ENCODE measurements at regions not wholly inside any gene's neighbourhood (a gene's known extent, or its start where the extent isn't known, plus 50 kb on each side); places are given as distances from the start of the nearest gene placed in this dataset.

- H3K4me1 Mint-ChIP-seq (ENCODE audit: unreplicated experiment), result peaks cover 5% of the 10 kb centered on the region
- TF ChIP-seq CTCF (IDR thresholded peaks at IDR 0.05; ENCODE audit: unreplicated experiment), result no peak
- no peaks in the 10 kb centered on the region for H3K36me3 Mint-ChIP-seq (ENCODE audit: low read depth, unreplicated experiment)
- H3K4me3 Mint-ChIP-seq (ENCODE audit: unreplicated experiment), result no peak overlapping the region
- H3K27me3 Mint-ChIP-seq (ENCODE audit: unreplicated experiment), result no peaks in the 10 kb centered on the region
- no peaks in the 10 kb centered on the region for H3K9me3 Mint-ChIP-seq (ENCODE audit: unreplicated experiment)
- H3K27ac Mint-ChIP-seq (ENCODE audit: unreplicated experiment), result no peak overlapping the region
- DNase-seq (ENCODE audit: low spot score), result no peak
These were observed 1242.2 kb upstream of the MIR17HG start for GRCh38 chr13:90105276-90105675.

- Mint-ChIP-seq H3K27me3 (ENCODE audit: unreplicated experiment) (no peaks in the 10 kb centered on the region), H3K4me1 (ENCODE audit: unreplicated experiment) (peaks cover 5% of the 10 kb centered on the region), H3K9me3 (ENCODE audit: unreplicated experiment) (no peaks in the 10 kb centered on the region), H3K4me3 (ENCODE audit: unreplicated experiment) (no peak overlapping the region), H3K36me3 (ENCODE audit: low read depth, unreplicated experiment) (no peaks in the 10 kb centered on the region), H3K27ac (ENCODE audit: unreplicated experiment) (no peak overlapping the region)
- no peak for DNase-seq (ENCODE audit: low spot score)
- TF ChIP-seq CTCF (IDR thresholded peaks at IDR 0.05; ENCODE audit: unreplicated experiment), result no peak
These were observed 1241.5 kb upstream of the MIR17HG start for GRCh38 chr13:90105849-90106496.

GRCh38 chr13:90107661-90108060 is 1239.8 kb upstream of the MIR17HG start:
- no peak for TF ChIP-seq CTCF (IDR thresholded peaks at IDR 0.05; ENCODE audit: unreplicated experiment)
- peaks cover 5% of the 10 kb centered on the region for H3K4me1 Mint-ChIP-seq (ENCODE audit: unreplicated experiment)
- H3K27ac Mint-ChIP-seq (ENCODE audit: unreplicated experiment), result no peak overlapping the region
- no peaks in the 10 kb centered on the region for H3K36me3 Mint-ChIP-seq (ENCODE audit: low read depth, unreplicated experiment)
- no peaks in the 10 kb centered on the region for H3K9me3 Mint-ChIP-seq (ENCODE audit: unreplicated experiment)
- peaks cover 1% of the 10 kb centered on the region for H3K27me3 Mint-ChIP-seq (ENCODE audit: unreplicated experiment)
- DNase-seq (ENCODE audit: low spot score), result no peak
- no peak overlapping the region for H3K4me3 Mint-ChIP-seq (ENCODE audit: unreplicated experiment)

GRCh38 chr13:90108547-90108946 is 1238.9 kb upstream of the MIR17HG start:
- H3K27me3 Mint-ChIP-seq (ENCODE audit: unreplicated experiment), result peaks cover 1% of the 10 kb centered on the region
- H3K4me1 Mint-ChIP-seq (ENCODE audit: unreplicated experiment), result peaks cover 5% of the 10 kb centered on the region
- DNase-seq (ENCODE audit: low spot score), result no peak
- no peak for TF ChIP-seq CTCF (IDR thresholded peaks at IDR 0.05; ENCODE audit: unreplicated experiment)
- no peak overlapping the region for H3K4me3 Mint-ChIP-seq (ENCODE audit: unreplicated experiment)
- H3K9me3 Mint-ChIP-seq (ENCODE audit: unreplicated experiment), result no peaks in the 10 kb centered on the region
- no peak overlapping the region for H3K27ac Mint-ChIP-seq (ENCODE audit: unreplicated experiment)
- no peaks in the 10 kb centered on the region for H3K36me3 Mint-ChIP-seq (ENCODE audit: low read depth, unreplicated experiment)

GRCh38 chr13:90116121-90116520 is 1231.4 kb upstream of the MIR17HG start:
- Mint-ChIP-seq H3K9me3 (ENCODE audit: unreplicated experiment) (no peaks in the 10 kb centered on the region), H3K4me1 (ENCODE audit: unreplicated experiment) (peaks cover 12% of the 10 kb centered on the region), H3K4me3 (ENCODE audit: unreplicated experiment) (no peak overlapping the region), H3K27ac (ENCODE audit: unreplicated experiment) (no peak overlapping the region), H3K36me3 (ENCODE audit: low read depth, unreplicated experiment) (no peaks in the 10 kb centered on the region), H3K27me3 (ENCODE audit: unreplicated experiment) (peaks cover 3% of the 10 kb centered on the region)
- no peak for TF ChIP-seq CTCF (IDR thresholded peaks at IDR 0.05; ENCODE audit: unreplicated experiment)
- no peak for DNase-seq (ENCODE audit: low spot score)
